Stimulated activated CD8-positive, alpha-beta memory T cell treated with anti-CD3 and anti-CD28 coated beads, Interleukin-2, amount 100 ng/mL, for 1 hour (primary cell): ENCODE measurements at regions not wholly inside any gene's neighbourhood (a gene's known extent, or its start where the extent isn't known, plus 50 kb on each side); places are given as distances from the start of the nearest gene placed in this dataset.
A peak's percentile ranks its signal among the peaks of the same experiment; 100 is the strongest.
"Not testable (repeated sequence)": the region's sequence is repeated elsewhere in the genome, so short reads cannot be mapped to it uniquely, and the experiment has no call there.

Experiments used
- DNase-seq, 2 donors: peaks; one replicate each; pipeline ENCODE4 v3.0.0-alpha.2; 2020; ENCODE audit warnings: low read depth in 2 of 2

DNA sequence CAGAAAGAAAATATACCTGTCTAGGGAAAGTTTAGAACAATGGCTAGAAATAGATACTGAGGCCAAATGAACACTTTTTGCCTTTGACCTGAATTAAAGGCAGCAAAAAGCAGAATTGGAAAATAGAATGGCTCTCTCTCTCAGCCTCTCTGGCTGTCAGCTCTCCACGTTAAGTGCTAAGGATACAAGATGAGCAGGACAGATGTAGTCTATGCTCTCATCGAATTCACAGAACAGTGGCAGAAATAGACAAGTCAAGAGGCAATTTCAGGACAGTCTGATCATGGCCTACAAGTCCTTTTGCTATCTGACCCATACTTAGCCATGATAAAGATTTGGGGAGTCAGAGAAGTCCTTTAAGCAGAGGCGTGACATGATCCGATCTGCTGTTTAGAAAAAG lies 120.2 kb upstream of the CREB1 start:
- DNase-seq = no peak

GRCh38 chr2:207412787-207413310 lies 116.9 kb upstream of the CREB1 start:
- DNase-seq = no peak

DNA sequence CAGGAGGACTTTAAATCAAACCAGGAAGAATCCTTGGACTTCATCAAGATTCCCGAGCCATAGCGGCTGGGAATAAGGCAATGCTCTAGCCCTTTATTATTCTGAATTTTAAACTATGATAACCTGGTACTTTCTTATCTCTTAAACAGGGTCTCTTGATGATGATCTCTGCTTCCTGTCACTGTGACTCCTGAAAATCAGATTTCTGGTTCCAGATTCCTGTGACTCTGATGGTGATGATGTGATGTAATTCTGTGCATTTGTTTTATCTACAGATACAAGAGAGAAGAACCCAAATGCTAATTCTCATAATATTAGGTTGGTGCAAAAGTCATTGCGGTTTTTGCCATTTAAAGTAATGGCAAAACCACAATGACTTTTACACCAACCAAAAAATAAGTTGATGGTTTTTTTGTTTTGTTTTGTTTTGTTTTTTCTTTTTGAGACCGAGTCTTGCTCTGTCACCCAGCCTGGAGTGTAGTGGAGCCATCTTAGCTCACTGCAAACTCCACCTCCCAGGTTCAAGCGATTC lies 116.3 kb upstream of the CREB1 start:
- DNase-seq = no peak

DNA sequence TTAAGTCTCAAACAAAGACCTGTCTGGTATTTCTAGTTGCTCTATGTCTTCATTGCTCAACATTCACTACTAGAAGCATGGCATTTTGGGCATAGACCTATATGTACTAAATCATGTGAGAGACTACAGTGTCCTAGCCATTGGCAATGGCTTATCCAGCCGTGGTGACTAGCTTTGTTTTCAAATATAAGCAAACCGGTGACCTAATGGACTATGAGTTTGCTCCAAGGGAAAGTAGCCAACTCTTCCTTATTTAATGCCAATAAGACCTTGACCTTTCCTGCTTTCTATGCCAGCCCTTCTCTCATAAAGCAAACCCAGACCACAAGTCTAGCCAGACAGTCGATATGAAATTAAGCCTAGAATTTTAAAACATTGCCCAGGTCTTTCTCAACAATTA lies 113.7 kb upstream of the CREB1 start:
- DNase-seq = no peak

- no peak for DNase-seq
Observed at GRCh38 chr2:207416900-207417299, 112.9 kb upstream of the CREB1 start.

DNA sequence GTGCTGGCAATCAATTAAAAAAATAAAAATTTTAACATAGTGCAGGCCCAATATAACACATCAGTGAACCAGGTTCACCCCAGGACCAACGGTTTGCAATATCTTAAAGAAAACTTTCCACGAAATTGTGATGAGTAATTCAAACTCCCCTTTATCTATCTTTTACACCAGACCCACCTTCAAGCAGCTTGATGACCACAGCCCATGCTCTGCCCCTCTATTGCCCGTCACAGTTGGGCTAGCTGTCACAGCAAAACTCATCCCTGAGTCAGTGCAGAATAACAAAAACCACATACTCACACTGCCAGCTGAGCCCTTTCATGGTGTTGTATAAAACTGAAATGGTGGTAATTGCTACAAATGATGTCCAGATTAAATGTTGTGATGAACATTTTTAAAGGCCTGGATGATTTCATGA lies 112.5 kb upstream of the CREB1 start:
- no peak for DNase-seq

- no peak for DNase-seq
Observed at GRCh38 chr2:207418419-207418818, 111.3 kb upstream of the CREB1 start.

GRCh38 chr2:207419331-207419730 lies 110.4 kb upstream of the CREB1 start:
- no peak for DNase-seq

DNA sequence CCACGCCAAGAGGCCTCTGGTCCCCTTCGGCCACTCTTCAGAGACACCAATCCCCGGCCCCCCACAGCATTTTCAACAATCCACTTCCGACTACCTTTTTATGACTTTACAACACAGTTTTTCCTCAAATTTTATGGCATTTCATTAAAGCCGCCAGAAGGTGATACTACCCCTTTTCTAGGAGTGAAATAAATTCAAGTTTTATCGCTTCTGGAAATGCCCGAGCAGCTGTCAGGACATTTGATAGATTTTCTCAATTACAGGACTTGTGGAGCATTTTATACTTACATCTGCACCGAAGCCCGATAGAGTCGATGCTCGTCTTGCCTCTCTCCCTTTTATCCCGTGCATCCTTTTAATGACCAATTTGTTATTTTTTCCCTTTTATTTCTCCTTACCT lies 108.1 kb upstream of the CREB1 start:
- DNase-seq = no peak

GRCh38 chr2:207422380-207422779 lies 107.4 kb upstream of the CREB1 start:
- DNase-seq = no peak

GRCh38 chr2:207423886-207424285 lies 105.9 kb upstream of the CREB1 start:
- peak; percentile 1 to 19 for DNase-seq

DNA sequence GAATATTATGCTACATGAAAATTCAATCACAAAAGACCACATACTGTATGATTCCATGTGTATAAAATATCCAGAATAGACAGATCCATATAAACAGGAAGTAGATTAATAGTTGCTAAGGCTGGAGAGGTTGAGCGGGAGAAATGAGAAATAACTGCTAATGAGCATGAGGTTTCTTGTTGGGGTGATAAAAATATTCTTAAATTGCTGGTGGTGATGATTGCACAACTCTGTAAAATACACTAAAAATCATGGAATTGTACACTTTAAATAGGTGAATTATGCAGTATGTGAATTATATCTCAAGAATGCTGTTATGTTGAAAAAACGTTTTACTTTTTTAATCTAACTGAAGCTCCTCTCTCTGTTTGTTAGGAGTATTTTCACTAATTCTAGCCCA lies 101.8 kb upstream of the CREB1 start:
- no peak for DNase-seq

- no peak for DNase-seq
Observed at GRCh38 chr2:207428573-207428972, 101.2 kb upstream of the CREB1 start.

DNA sequence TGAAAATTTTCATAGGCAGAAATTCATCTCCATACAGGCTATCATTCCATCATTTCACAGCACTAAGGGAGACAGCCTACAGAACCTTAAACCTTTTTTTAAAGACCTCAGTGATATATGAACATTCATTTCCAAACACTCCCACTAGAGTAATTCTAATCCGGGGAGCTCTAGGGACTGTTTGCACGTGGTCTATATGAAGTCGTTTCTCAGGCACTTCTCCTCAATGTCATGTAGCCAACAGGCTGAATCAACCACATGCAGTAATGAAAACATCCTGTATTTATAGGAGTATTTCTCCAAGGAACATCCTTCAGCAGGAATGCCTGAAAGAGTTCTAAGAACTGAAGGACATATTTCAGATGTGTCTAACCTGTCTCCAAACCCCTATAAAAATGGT lies 97.3 kb upstream of the CREB1 start:
- no peak for DNase-seq

DNA sequence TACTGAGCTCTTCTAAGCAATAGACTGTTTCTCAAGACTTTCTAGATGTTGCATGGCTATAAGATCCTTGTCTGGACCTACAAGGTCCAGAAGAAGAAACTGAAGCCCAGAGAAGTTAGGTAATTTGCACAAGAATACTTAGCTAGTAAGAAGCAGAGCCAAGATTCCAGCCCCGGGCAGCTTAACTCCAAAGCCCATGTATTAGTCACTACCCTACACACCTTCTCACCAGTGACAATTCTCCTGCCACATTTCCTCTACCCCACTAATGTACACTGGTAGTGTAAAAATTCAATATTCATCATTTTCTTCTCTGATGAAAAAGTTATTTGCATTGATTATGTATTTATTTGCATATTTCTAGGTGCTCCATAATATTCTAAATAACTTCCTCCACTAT lies 95.5 kb upstream of the CREB1 start:
- DNase-seq = no peak

- no peak for DNase-seq
Observed at GRCh38 chr2:207434899-207435465, 94.8 kb upstream of the CREB1 start.

- no peak for DNase-seq
Observed at GRCh38 chr2:207437136-207437523, 92.6 kb upstream of the CREB1 start.

- DNase-seq = no peak
Observed at GRCh38 chr2:207437524-207438143, 92.1 kb upstream of the CREB1 start.

DNA sequence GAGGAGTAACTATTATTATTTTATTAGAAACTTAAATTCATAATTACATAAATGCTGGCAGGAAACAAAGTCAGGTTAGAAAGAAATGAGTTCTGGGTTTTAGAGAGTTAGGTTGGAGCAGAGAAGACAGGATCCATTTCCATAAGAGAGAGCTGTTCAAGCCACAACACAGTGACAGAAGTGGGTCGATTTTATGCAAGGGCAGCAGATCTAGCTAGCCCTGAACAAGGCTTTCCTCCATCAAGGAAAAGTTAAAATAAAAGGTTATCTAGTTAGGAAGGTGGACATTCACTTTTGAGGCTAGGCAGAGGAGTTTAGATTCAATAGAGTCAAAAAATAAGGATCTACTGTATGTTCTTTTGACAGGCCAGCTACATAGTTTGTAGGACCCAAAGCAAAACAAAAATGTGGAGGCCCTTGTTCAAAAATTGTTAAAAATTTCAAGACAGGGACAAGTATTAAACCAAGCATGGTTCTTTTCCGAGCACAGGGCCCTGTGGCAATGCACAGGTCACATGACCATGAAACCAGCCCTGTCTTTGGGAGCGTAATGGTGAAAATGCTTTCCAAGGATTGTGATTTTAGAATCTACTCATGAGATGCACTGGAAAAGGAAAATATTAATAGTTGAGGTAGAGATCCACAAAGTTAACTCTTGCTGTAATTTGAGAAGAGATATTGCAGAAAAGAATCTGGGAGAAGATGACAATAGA lies 91.2 kb upstream of the CREB1 start:
- DNase-seq = no peak

- not testable (repeated sequence) for DNase-seq
Observed at GRCh38 chr2:207439881-207440280, 89.9 kb upstream of the CREB1 start.

- no peak for DNase-seq
Observed at GRCh38 chr2:207444756-207445155, 85.0 kb upstream of the CREB1 start.

DNA sequence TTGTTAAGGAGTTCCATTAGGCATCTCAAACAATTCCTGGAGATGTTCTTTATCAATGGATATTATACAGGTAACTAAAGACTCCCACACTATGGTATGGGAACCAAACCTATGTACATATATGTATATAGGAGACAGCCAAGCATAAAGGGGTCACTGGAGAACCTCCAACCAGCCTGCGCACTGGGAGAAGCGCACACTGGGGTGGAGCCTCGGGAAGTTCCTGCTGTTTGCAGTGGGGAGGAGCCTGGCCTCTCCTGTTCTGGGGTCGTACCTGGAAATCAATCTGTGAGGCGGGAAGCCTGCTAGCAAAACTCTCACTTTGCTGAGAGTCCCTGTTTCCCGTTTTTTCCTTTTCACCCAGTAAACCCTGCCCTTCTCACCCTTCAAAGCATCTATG lies 83.1 kb upstream of the CREB1 start:
- no peak for DNase-seq

- no peak for DNase-seq
Observed at GRCh38 chr2:207448006-207448405, 81.8 kb upstream of the CREB1 start.
